ENCODE measurements at regions not wholly inside any gene's neighbourhood (a gene's known extent, or its start where the extent isn't known, plus 50 kb on each side); places are given as distances from the start of the nearest gene placed in this dataset.

GRCh38 chr20:39116020-39116419 is 153.9 kb downstream of the DHX35 start:
- ChIA-PET POLR2A (no interaction called here), CTCF (interaction anchor here (0.6 kb wide), 3 partner anchors 149 to 1715 kb away, joined by 3 read pairs; no protein-coding TSS in a partner anchor)
- H3K4me3 ChIP-seq (ENCODE audit: low read depth, low read length), result no peak overlapping the region
- no peaks in the 10 kb centered on the region for H3K36me3 ChIP-seq (ENCODE audit: control insufficient read depth in 2 of 2, insufficient read depth in 1 of 2, low read length in 2 of 2)
- no peaks in the 10 kb centered on the region for H3K9me3 ChIP-seq (ENCODE audit: control insufficient read depth, insufficient read depth, low read depth, low read length)
- TF ChIP-seq ZNF354C (tag by site-specific recombination; IDR thresholded peaks at IDR 0.05; ENCODE audit: borderline replicate concordance, low read depth) (no peak), ZNF157 (tag by site-specific recombination; IDR thresholded peaks at IDR 0.05) (no peak), ZNF747 (tag by site-specific recombination; IDR thresholded peaks at IDR 0.05) (no peak)
- H3K27ac ChIP-seq (ENCODE audit: extremely low read depth, low read depth, low read length), result no peak overlapping the region
- H3K4me1 ChIP-seq (ENCODE audit: control insufficient read depth, insufficient read depth, low read length), result no peaks in the 10 kb centered on the region

- Histone ChIP-seq H3K27ac (ENCODE audit: extremely low read depth, low read depth, low read length) (no peak overlapping the region), H3K4me1 (ENCODE audit: control insufficient read depth, insufficient read depth, low read length) (no peaks in the 10 kb centered on the region), H3K4me3 (ENCODE audit: low read depth, low read length) (no peak overlapping the region), H3K9me3 (ENCODE audit: control insufficient read depth, insufficient read depth, low read depth, low read length) (no peaks in the 10 kb centered on the region), H3K36me3 (ENCODE audit: control insufficient read depth in 2 of 2, insufficient read depth in 1 of 2, low read length in 2 of 2) (no peaks in the 10 kb centered on the region)
- TF ChIP-seq ZNF654 (tag by site-specific recombination; IDR thresholded peaks at IDR 0.05; ENCODE audit: low read depth) (peak; percentile 92), ZNF184 (tag by site-specific recombination; IDR thresholded peaks at IDR 0.05) (no peak), ZBTB17 (tag by site-specific recombination; IDR thresholded peaks at IDR 0.05) (0 out of 2 replicates have a peak, but pooled peaks have one; percentile 29), CTCF (tag by site-specific recombination; IDR thresholded peaks at IDR 0.05) (peak; percentile 77)
- ChIA-PET CTCF (interaction anchor here (0.5 to 2.4 kb wide), 27 partner anchors 8 to 1965 kb away, joined by 3 to 9 read pairs (median 4); no protein-coding TSS in a partner anchor), POLR2A (interaction anchor here (2.0 kb wide), 1 partner anchor 1577 kb away, joined by 6 read pairs; the partner anchor contains the start of gene MAFB)
Measured at GRCh38 chr20:39112178-39112743, 150.1 kb downstream of the DHX35 start.

DNA sequence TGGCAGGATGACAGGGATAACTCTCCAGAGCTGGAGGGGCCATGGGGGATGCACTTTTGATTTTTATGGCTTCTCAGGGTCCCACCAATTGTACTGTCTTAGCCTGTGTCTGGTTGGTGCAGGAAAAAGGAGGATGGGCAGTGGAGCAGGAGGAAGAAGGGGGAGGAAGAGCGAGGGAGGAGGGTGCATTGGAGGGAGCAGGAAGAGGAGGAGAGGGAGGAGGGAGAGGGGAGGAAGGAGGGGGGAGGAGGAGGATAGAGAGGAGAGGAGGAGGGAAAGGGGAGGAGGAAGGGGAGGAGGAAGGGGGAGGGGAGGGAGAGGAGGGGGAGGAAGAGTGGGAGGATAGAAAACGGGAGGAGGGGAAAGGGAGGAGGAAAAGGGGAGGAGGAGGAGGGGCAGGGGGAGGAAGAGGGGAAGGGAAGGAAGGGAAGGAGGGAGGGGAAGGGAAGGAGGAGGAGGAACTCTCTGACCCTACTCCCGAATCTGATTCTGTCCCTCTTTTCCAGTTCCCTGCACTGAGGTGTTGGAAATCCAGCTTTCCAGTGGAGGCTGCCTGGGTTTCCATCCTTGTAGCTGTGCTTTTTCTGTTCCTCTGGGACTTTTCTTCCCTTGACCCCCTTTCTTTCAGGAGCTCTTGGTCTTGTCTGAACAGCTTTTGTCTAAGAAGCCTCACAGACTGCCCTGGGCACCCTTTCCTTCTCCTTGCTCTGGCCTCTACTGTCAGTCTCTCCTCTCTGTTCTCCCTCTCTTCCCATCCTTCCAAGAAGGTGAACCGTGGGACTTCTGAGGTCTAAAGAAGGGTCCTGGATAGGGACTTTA is 149.4 kb downstream of the DHX35 start:
- Histone ChIP-seq H3K4me1 (ENCODE audit: control insufficient read depth, insufficient read depth, low read length) (no peaks in the 10 kb centered on the region), H3K9me3 (ENCODE audit: control insufficient read depth, insufficient read depth, low read depth, low read length) (no peaks in the 10 kb centered on the region), H3K36me3 (ENCODE audit: control insufficient read depth in 2 of 2, insufficient read depth in 1 of 2, low read length in 2 of 2) (no peaks in the 10 kb centered on the region), H3K27ac (ENCODE audit: extremely low read depth, low read depth, low read length) (no peak overlapping the region), H3K4me3 (ENCODE audit: low read depth, low read length) (no peak overlapping the region)
- ChIA-PET POLR2A (interaction anchor here (2.0 kb wide), 1 partner anchor 1577 kb away, joined by 6 read pairs; the partner anchor contains the start of gene MAFB), CTCF (interaction anchor here (0.6 to 2.4 kb wide), 18 partner anchors 8 to 1853 kb away, joined by 3 to 9 read pairs (median 4); no protein-coding TSS in a partner anchor)
- TF ChIP-seq SP3 (tag by site-specific recombination; IDR thresholded peaks at IDR 0.05) (peak; percentile 84), ZFHX2 (tag by site-specific recombination; conservative IDR thresholded peaks at IDR 0.05) (peak; percentile 53; the same call in 1 of the 2 replicates), PRDM10 (tag by site-specific recombination; IDR thresholded peaks at IDR 0.05) (peak; percentile 83), PATZ1 (tag by site-specific recombination; IDR thresholded peaks at IDR 0.05) (no peak), INSM2 (tag by site-specific recombination; IDR thresholded peaks at IDR 0.05) (no peak), ZNF394 (tag by site-specific recombination; IDR thresholded peaks at IDR 0.05; ENCODE audit: borderline replicate concordance) (no peak), ZNF175 (tag by site-specific recombination; IDR thresholded peaks at IDR 0.05) (no peak), EGR2 (tag by site-specific recombination; IDR thresholded peaks at IDR 0.05; ENCODE audit: low read depth) (peak; percentile 66)

Data from HEK293 (cell line).